ENCODE measurements at regions not wholly inside any gene's neighbourhood (a gene's known extent, or its start where the extent isn't known, plus 50 kb on each side); places are given as distances from the start of the nearest gene placed in this dataset.

GRCh38 chr12:75938189-75938588, 93.4 kb downstream of the PHLDA1 start:
- TF ChIP-seq, protein P1, sequence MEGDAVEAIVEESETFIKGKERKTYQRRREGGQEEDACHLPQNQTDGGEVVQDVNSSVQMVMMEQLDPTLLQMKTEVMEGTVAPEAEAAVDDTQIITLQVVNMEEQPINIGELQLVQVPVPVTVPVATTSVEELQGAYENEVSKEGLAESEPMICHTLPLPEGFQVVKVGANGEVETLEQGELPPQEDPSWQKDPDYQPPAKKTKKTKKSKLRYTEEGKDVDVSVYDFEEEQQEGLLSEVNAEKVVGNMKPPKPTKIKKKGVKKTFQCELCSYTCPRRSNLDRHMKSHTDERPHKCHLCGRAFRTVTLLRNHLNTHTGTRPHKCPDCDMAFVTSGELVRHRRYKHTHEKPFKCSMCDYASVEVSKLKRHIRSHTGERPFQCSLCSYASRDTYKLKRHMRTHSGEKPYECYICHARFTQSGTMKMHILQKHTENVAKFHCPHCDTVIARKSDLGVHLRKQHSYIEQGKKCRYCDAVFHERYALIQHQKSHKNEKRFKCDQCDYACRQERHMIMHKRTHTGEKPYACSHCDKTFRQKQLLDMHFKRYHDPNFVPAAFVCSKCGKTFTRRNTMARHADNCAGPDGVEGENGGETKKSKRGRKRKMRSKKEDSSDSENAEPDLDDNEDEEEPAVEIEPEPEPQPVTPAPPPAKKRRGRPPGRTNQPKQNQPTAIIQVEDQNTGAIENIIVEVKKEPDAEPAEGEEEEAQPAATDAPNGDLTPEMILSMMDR (IDR thresholded peaks at IDR 0.05), result no peak
- TF ChIP-seq FOXJ3 (CRISPR knock-in tag; IDR thresholded peaks at IDR 0.05), result no peak
- no peak for TF ChIP-seq MXI1 (IDR thresholded peaks at IDR 0.05; ENCODE audit: low read depth, low read length)
- no peak for TF ChIP-seq ELF1 (IDR thresholded peaks at IDR 0.05)
- no peak for TF ChIP-seq EZH2phosphoT487 (IDR thresholded peaks at IDR 0.05; ENCODE audit: borderline replicate concordance, low read depth)
- TF ChIP-seq, protein P2, sequence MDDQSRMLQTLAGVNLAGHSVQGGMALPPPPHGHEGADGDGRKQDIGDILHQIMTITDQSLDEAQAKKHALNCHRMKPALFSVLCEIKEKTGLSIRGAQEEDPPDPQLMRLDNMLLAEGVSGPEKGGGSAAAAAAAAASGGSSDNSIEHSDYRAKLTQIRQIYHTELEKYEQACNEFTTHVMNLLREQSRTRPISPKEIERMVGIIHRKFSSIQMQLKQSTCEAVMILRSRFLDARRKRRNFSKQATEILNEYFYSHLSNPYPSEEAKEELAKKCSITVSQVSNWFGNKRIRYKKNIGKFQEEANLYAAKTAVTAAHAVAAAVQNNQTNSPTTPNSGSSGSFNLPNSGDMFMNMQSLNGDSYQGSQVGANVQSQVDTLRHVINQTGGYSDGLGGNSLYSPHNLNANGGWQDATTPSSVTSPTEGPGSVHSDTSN (IDR thresholded peaks at IDR 0.05), result no peak
- no peak for TF ChIP-seq EP300 (IDR thresholded peaks at IDR 0.05; ENCODE audit: borderline replicate concordance in 1 of 2, low read depth in 1 of 2, low read length in 1 of 2)
- no peak for TF ChIP-seq RFX5 (IDR thresholded peaks at IDR 0.05; ENCODE audit: low read length)
- no peak for TF ChIP-seq USF2 (IDR thresholded peaks at IDR 0.05; ENCODE audit: borderline replicate concordance, low read depth, low read length)
- TF ChIP-seq CHD2 (IDR thresholded peaks at IDR 0.05; ENCODE audit: low read length, partially characterized antibody), result no peak
- TF ChIP-seq REST (IDR thresholded peaks at IDR 0.05; ENCODE audit: low read depth, low read length), result no peak
- no peak for TF ChIP-seq MAX (IDR thresholded peaks at IDR 0.05; ENCODE audit: low read depth)
- TF ChIP-seq POLR2AphosphoS5 (IDR thresholded peaks at IDR 0.05; ENCODE audit: low read depth, low read length), result no peak
